Stimulated activated CD4-positive, alpha-beta T cell treated with anti-CD3 and anti-CD28 coated beads, TNF-alpha, amount 100 ng/mL, for 4 hours (primary cell): ENCODE measurements at regions not wholly inside any gene's neighbourhood (a gene's known extent, or its start where the extent isn't known, plus 50 kb on each side); places are given as distances from the start of the nearest gene placed in this dataset.
"Not testable (repeated sequence)": the region's sequence is repeated elsewhere in the genome, so short reads cannot be mapped to it uniquely, and the experiment has no call there.

Experiments used
- DNase-seq, 3 experiments: peaks; one replicate each; pipeline ENCODE4 v3.0.0-alpha.2; 2020; ENCODE audit warnings: low read depth in 3 of 3

DNA sequence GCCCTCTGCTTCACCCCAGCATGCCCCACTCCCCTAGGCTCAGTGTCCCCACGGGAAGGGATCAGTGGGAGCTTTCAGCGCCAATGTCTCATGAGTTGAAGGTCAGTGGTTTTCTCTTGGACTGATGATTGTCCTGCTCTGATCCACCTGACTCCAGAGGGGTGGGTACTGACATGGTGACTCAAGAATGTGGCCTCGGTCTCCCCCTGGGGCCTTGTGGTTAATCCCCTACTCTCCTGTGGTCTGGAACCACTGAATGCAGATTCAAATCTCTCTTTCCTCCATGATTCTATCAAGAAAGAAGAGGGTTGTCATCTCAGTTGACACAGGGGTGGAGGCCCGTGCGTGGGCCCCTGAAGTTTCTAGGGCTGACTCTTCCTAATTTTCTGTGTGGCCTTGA lies 176.9 kb downstream of the RPS24 start:
- no peak for DNase-seq

DNA sequence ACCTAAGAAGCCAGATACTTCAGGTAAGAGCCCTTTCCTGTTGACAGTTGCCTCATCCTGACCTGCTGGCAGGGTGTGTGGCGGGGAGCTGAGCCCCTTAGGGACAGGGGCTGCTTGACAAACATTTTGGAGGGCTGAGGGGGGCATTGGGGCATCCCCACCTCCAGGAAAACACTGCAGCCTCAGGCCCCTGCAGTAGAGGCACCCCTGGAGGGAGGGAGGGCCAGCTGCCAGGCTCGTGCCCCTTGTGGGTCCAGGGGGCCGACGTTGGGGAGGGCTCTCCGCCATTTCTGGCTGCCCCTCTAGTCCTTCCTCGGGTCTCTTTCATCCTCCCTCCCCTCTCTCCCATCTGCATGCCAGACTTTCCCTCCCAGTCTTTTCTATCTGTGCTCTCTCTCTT lies 177.3 kb downstream of the RPS24 start:
- DNase-seq, result no peak

DNA sequence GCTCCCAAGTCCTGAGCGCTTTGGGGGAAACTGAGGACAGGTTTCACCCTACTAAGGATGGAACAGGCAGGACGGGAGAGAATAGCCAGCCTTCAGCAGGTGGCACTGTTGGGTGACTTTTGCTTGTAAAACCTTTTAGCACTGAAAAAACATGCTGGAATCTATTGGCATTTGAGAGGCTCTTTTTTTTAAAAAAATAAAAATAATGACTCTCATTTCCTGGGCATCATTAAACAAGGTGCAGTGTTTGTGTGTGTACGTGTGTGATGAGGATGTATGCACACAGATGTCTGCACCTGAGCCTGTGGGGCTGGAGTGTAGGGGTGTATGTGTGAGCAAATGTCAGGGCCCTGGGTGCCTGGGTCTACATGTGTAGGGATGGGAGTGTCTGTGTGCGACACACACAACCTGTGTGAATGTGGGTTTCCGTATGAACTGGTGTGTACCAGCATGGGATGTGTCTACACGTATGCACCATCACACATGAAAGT lies 177.9 kb downstream of the RPS24 start:
- DNase-seq, result no peak

DNA sequence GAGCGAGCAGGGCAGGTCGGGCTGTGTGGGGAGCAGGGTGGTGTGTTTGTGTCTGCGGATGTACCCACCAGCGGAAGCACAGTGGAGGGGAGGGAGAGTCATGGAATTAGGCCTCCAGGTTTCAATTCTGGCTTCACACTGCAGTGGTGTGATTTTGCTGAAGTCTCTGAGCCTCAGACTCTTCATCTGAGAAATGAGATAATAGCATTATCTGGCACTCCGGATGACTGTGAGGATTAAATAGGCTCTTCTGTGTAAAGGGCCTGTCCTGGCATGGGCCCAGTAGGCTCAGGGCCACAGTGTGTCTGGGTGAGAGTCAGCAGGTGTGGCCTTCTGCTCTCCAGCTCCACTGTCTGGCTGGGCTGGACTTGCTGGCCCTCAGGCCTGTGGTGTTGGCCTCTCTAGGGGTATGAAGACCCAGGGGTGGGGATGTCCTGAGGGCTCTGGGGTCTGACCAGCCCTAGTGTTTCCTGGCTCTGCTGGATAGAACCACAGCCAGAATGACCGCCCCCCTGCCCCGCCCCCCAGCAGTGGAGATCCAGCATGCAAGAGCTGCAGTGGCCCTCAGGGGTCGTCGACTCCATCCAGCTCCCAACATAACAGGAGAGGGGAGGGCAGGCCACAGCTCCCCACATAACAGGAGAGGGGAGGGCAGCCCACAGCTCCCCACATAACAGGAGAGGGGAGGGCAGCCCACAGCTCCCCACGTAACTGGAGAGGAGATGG lies 178.6 kb downstream of the RPS24 start:
- no peak for DNase-seq

DNA sequence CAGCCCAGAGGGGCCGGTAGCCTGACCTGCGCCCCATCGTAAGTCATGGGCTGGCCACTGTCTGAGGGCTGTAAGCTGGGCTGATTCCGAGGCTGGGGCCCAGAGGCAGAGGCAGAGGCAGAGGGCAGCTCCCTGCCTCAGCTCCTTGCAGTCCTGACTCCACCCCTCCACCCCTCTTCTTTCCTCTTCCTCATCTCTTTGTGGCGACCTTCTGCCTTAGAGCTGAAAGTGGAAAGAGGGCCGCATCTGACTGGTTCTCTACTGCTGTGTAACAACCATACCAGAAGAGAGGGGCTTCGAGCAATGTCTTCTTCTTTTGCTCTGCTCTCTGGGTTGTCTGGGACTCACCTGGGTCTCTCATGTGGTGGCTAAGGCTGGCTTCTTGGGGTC lies 179.1 kb downstream of the RPS24 start:
- no peak for DNase-seq

DNA sequence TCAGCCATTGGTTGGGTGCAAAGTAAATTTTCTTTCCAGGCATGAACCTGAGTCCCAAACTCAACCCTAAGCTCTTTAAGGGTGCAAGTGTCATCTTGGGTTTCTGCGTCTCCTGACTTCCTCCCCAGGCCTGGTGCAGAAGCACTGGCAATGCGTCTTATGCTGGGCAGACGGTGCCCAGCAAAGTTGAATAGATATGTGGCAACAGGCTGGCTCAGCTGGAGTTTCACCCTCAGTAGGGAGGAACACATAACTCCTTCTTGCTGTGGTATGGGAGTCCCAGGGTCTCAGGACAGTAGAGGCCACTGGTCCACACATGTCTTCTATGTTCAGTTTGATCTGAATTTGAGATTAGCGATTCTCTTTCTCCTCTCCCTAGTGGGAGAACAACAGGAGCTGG lies 181.3 kb downstream of the RPS24 start:
- no peak for DNase-seq

DNA sequence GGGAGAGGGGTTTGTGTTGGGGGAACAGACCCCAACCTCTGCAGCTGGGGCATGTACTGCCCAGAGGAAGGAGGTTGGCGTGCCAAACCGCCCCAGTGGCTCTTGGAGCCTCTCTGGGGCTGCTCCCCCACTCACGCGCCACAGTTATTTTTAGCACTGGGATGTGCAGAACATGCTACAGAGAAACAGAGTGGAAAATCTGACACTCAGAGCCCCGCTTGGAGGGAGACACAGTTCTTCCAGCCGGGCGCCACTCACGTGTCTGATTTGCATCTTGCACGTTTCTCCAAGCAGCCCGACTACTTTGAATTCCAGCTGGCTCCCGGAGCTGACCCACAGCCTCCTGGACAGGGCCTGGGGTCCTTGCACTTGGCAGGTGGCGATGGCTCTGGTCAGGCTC lies 182.0 kb downstream of the RPS24 start:
- DNase-seq, result no peak

DNA sequence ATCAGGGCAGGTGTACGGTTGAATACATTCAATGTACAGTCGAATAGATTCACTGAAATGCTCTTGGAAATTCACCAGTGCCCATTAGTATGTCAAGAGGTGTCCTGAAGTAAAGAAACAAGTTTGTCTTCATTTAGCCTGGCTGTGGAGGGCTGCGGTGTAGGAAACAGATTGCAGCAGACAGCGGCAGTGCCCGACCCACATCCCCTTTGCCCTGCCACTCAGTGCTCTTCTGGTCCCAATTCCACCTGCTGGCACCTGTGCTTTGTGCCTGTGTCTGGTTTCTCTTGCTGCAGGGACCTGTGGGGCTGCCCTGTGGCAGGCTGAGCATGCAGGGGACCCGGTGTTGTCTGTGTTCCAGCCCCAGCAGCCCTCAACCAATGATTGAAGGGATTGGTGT lies 183.7 kb downstream of the RPS24 start:
- no peak for DNase-seq

DNA sequence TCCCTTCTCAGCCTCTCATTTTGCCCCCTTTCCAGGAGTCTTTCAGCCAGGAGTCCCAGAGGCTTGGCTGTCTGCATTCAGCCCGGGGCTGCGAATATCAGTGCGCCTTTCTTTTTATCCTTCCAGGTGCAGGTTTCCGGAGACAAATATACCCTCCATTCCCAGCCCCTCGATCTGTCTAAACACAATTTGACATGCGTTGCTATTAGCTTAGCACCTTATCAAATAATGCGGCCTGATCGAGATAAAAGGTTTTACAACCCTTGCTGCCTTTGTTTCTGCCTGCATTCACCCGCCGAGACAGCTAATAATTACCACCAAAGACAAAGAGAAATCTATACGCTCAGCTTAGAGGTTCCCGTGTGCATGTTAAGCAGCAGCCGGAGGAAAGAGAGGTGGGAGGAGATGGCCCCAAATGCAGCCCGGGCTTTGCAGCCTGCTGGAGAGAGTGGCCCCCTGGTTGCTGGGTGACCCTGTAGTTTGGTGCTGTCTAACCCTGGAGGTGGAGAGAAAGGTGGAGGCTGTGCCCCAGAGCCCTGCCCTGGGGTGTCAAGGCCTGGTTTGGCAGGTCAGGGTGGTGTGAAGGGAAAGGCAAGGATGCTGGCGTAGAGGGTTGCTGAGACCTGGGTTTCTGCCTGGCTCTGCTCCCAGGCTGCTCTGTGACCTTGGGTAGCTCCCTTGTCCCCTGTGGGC lies 185.3 kb downstream of the RPS24 start:
- no peak for DNase-seq

DNA sequence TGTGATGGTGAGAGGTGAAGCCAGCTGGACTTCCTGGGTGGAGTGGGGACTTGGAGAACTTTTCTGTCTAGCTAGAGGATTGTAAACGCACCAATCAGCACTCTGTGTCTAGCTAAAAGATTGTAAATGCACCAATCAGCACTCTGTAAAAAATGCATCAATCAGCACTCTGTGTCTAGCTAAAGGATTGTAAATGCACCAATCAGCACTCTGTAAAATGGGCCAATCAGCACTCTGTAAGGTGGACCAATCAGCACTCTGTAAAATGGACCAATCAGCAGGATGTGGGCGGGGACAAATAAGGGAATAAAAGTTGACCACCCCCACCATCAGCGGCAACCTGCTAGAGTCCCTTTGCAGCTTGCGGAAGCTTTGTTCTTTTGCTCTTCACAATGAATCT lies 185.9 kb downstream of the RPS24 start:
- not testable (repeated sequence) for DNase-seq

DNA sequence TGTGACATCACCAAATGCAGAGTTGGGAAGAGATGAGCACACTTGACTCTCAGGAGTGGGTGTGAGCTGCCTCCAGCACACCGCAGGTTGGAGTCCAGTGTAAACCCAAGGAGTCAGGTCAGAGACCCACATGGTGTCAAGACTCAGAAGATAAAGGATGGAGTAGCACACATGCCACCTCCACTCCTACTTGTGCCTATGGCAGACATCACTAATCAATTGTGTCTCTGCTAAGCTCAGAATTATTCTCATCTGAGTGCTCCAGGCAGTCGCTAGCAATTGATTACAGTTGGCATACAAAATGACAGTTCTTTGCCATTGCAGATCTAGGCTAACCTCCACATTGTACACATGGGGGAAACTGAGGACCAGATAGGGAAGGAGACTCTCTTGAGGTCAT lies 187.1 kb downstream of the RPS24 start:
- DNase-seq, result no peak

DNA sequence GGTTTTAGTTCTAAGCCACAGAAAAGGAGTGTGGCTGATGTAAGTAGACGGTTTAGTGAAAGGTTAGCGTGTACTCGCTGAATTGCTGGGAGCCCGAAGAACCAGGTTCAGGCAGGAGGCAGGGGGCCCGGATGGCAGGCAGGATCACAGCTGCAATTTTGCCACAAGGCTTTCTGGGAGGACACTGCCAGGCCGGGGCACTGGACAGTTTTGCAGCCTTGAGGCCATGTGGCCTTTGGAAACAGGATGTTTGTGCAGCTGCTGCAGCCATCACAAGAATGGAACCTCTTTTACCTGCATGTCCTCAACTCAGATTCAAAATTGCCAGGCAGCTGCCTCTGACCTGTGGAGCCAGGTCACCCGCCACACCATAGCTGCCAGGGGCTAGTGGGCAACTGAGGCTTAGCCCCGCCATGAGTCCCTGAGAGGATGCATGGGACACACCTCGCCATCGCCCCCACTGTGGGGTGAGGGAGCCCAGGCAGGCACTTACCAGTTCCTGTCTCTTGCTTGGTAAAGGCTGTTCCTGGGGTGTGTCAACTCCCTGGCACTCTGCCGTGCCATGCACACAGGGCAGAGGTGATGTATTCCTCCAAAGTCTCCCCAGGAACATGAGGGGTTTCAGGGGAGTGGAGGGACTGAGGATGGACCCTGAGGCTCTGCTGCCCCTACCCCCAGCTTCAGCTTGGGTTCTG lies 188.6 kb downstream of the RPS24 start:
- no peak for DNase-seq

DNA sequence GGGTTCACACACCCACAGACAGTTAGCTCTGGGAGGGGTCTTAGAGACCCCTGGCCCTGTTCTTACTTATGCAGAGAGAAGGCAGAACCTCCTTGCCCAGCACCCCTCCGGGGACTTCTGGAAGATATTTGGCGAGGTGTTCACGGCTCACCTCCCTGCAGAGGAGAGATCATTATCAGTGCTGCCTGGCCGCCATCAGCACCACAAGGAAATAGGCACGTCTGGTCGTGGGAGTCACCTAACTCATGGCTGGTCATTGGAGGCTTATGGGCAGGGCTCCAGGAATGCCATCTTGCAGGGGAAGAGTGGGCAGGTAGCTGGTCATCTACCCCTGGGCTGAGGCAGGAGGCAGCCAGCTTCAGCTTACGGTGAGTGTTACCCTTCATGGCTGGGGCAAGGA lies 189.4 kb downstream of the RPS24 start:
- DNase-seq, result no peak

DNA sequence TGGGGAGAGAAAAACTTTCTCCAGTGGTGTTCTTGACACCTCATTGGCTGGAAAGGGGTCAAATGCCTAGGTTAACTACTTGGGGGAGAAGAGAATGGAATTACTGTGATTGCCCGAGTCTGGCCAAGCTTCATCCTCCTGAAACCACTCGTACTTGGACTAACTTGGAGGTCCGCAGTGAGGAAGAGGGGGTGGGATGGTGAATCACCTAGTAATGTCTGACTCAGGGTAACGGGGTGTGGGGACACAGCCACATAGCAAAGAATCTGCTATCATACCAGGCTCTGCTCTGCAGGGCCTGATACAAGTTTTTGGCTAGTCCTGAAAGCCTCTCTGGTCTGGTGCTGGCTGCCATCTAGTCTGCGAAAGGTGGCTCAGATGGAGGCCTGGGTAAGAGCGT lies 190.9 kb downstream of the RPS24 start:
- DNase-seq, result no peak

DNA sequence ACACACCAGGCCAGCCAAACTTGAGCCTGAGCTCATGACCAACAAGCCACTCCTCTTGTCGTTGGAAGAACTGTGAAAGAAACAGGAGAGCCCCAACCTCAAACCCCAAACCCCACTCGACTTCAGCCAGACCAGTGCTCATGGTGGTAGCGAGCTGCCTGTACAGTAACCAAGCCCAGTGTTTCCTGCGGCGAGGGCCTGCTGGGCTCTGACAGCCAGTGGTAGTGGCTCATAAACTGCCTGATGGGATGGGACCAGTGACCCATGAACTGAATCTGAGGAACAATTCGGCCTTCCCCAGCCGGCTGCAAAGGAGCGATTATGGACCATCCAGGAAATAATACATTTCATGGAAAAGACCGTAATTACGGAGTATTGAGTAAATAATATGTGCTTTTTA lies 191.9 kb downstream of the RPS24 start:
- no peak for DNase-seq

DNA sequence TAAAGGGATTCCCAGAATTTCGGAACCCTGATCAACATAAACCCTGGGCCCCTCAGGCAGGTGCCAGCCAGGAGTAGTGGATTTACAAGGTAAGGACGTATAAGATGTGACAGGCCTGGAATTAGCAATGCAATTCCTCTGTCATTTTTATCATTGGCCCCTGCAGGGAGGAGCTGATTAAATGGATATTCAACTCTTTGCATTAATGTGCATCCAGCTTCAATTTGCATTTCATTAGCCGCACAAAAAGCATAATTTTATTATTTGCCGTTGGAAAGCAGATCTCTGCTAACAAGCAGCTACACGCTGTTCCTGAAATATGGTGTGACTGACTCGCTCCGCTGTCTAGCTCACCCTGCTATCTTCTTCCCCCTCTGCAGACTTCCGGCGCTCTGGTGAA lies 195.8 kb downstream of the RPS24 start:
- DNase-seq, result no peak

DNA sequence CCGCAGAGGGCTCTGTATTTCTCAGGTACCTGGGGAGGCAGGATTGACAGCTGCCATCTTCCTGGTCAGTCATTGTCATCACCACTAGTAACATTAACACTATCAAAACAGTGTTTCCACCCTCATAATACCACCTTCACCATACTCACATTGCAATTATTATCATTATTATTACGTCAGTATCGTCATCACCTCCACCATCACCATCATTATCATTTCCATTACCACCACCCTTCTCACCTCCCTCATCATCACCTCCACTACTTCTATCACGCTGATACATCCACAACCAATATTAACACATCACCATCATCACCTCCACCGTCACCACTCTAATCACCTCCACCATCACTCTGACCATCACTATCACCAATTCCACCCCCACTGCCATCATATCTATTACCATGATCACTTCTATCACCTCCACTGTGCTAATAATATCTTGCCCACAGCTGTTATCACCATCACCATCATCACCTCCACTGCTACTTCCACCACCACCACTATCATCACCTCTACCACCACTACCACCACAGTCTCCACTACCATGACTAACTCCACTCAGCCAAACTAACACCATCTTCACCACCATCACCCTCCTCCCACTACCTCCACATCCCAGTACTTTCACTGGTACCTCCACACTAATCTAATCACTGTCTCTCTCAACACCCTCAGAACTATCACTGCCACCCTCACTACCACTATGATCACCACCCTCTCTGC lies 196.4 kb downstream of the RPS24 start:
- no peak for DNase-seq

DNA sequence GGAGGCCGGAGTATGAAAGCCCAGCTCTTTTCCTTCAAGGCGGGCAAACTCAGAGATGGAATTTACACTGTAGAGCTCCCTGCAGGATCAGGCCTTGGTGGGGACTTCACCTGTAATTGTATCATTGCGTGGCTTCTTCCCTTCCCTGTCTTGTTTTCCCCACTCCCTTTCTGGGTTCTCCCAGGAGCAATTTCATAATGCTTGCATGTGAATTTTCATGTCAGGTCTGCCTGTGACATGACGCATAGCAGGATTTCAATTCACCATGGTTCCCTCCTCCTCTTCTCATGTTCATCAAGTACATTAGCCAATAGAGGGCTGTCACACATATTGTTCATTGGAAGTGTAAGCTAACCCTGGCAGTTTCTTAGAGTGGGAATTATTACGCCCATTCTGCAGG lies 197.7 kb downstream of the RPS24 start:
- no peak for DNase-seq

DNA sequence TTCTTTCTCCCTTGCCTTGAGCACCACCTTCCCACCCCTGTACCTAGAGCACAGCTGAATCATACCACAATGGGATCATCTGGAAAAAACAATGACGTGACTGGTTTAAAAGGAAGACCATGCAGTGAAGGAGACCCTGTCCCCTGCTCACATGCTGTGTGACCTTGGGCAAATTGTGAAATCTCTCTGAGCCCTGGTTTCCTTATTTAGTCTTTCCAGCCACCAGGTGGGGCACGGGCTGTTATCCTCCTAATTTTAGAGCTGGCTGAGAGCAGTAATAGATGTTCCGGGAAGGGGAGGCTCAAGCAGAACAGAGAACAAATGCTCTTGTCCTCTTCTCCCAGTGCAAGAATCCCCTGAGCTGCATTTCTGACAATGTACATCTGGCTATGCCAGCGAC lies 198.3 kb downstream of the RPS24 start:
- no peak for DNase-seq

DNA sequence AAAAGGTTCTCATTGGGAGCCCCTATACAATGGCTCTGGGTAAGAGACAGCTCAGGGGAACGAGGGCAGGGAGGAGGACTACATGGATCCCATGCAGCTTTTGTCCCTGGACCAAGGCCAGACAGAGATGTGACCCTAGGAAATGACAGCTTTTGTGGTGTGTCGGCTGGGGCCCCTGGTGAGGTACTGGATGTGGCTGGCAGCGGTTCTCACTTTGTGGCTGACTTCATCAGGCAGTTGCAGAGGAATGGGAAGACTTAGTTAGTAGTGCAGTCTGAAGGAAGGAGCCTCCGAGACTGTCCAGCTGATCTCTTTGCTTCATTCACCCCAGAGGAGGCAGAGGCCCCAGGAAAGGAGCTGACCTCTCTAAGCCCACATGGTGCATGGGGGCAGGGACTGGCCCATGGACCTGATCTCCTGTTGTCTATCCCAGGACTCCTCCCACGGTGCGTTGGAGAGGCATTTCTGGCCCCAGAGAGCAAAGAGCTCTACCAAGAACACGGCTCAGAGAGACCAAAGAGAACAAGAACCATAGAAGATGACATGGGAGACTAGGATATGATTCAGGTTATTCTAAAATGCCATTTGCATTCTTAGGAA lies 202.9 kb downstream of the RPS24 start:
- no peak for DNase-seq

DNA sequence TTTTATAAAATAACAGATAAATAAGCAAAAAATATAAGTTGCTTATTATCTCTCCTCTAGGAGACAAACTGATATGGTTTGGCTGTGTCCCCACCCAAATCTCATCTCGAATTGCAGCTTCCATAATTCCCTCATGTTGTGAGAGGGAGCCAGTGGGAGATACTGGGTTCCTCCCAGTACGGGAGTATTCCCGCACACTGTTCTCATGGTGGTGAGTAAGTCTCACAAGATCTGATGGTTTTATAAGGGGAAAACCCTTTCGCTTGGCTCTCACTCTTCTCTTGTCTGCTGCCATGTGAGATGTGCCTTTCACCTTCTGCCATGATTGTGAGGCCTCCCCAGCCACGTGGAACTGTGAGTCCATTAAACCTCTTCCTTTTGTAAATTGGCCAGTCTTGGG lies 204.3 kb downstream of the RPS24 start:
- DNase-seq, result not testable (repeated sequence)

DNA sequence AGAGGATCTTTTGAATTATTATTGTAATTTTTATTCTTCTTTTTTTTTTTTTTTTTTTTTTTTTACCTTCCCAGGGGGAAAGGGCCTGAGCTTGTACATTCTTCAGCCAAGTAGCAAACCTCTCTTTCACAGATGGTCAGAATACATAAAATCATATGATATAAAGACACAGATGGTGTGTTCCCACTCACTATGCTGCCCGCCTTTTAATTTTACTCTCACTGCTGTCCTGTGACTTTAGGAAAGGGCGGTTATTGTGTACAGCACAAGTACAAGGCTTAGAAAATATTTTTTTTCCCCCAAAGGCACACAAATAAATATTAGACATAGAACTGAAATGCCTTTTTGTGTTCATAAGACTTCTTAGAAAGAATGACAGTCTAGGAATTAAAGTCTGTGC lies 213.6 kb downstream of the RPS24 start:
- DNase-seq, result no peak
